Stimulated activated naive CD4-positive, alpha-beta T cell (primary cell): ENCODE measurements at regions not wholly inside any gene's neighbourhood (a gene's known extent, or its start where the extent isn't known, plus 50 kb on each side); places are given as distances from the start of the nearest gene placed in this dataset.

Experiments used
- DNase-seq, 6 experiments: peaks; one replicate each; lab custom pipeline; 2025; lab: John Stamatoyannopoulos, UW

GRCh38 chr3:46090161-46090591, 62.9 kb upstream of the XCR1 start:
- no peak for DNase-seq

GRCh38 chr3:46089237-46090011, 62.1 kb upstream of the XCR1 start:
- no peak for DNase-seq

- no peak for DNase-seq
Measured at GRCh38 chr3:46087871-46088270, 60.6 kb upstream of the XCR1 start.

DNA sequence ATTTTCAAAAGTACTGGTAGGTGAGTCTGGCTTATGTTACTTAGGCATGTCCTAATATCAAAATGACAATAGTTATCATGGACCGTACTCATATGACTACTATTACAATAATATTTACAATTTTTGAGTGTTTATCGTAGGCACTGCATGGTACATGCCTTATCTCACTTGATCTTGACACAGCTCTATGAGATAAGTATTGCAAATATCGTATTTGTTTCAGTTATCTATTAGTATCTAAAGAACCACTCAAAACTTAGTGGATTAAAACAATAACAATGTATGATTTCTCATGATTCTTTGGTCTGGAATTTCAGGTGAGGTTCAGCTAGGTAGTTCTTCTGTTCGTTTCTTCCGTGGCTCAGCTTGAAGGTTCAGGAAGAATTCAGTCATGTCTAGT, 59.7 kb upstream of the XCR1 start:
- DNase-seq, result no peak

DNA sequence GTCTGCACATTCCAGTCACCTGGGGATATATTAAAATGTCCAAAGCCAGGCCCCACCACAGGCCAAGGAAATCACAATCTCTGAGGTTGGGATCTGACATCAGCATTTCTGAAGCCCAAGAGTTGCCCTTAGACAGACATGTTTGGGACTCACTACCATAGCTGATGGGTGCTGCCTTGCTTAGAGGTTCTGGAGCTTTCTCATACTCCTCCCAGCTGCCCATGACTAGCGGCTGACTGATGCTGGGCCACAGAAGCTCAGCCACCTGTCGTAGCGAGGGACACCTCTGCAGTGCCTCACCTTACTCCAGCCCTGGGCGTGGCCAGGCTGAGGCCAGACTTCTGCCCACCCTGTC, 58.8 kb upstream of the XCR1 start:
- DNase-seq, result no peak

GRCh38 chr3:46085421-46086082, 58.3 kb upstream of the XCR1 start:
- no peak for DNase-seq

GRCh38 chr3:46083956-46084355, 56.7 kb upstream of the XCR1 start:
- no peak for DNase-seq

DNA sequence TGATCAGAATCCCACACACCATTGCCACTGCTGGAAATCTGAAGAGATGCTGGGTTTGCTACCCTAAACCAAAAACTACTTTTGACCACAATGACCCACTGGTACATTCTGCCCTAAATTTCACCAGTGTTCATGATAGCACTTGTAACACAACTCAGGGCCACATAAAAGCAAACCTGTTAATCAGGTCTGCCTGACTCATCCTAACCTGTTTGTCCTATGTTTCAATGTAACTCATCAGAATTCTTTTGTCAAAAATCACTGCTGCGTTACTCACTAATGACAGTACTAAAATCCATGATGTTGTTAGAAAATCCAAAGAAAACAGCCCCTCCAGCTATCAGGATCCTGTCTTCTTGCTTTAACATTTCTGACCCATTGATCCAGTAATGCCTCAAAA, 55.6 kb upstream of the XCR1 start:
- DNase-seq, result no peak

DNA sequence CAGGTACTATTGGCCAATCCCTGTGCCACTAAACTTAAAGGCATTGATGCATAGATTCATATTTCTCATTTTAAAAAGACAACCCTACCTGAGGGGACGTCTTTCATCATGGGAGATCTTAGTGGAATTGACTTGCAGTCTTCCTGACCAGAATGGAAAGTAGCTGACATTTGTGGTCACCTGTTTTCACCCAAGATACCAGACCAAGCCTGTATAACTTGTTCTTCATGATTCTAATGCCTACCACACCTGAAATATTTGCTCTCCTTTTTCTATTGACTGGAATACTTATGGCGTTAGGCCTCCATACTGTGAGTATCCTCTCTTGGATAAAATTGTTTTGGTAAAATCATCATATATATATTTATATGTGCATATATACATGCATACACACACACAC, 54.7 kb upstream of the XCR1 start:
- DNase-seq, result no peak

GRCh38 chr3:46080969-46081345, 53.7 kb upstream of the XCR1 start:
- DNase-seq, result no peak

- DNase-seq, result no peak
Measured at GRCh38 chr3:46080124-46080968, 53.1 kb upstream of the XCR1 start.

- peak; percentile 55 to 89 (median 82) for DNase-seq
Measured at GRCh38 chr3:46078712-46079400, 51.6 kb upstream of the XCR1 start.
